T-cell (primary cell): ENCODE measurements at regions not wholly inside any gene's neighbourhood (a gene's known extent, or its start where the extent isn't known, plus 50 kb on each side); places are given as distances from the start of the nearest gene placed in this dataset.
"Not testable (repeated sequence)": the region's sequence is repeated elsewhere in the genome, so short reads cannot be mapped to it uniquely, and the experiment has no call there.

ENCODE experiments used
- ATAC-seq, 4 experiments: fragments of 200-7000 bp in 3 of 4; fragments of 150-1000 bp in 1 of 4; cut with Tn5 transposase; replicated peaks in 1 of 4; 1 replicate in 3 of 4; 2 replicates in 1 of 4; pipeline ENCODE4 v1.10.0; 2021; ENCODE audit warnings: moderate library complexity in 3 of 4, mild to moderate bottlenecking in 2 of 4, moderate number of reproducible peaks in 1 of 4
- CTCF ChIA-PET, 2 donors: fragments of 300-600 bp; sonication (Branson Sonifier 250); formaldehyde crosslinking; loops; one replicate each; lab custom pipeline; 2022; ENCODE audit warnings: antibody characterized with exemption in 2 of 2; lab: Charles Lee
- POLR2A ChIA-PET, 2 donors: fragments of 300-600 bp; sonication (Branson Sonifier 250); formaldehyde crosslinking; loops; one replicate each; lab custom pipeline; 2022; ENCODE audit warnings: antibody characterized with exemption in 2 of 2; lab: Charles Lee
- DNase-seq, 35 experiments: peaks; one replicate each; pipeline versions ENCODE4 v3.0.0 to v3.0.0-alpha.2; 2013 to 2023
- H3K27ac ChIP-seq: one replicate; pipeline ENCODE4 v1.5.1; 2013; ENCODE audit warnings: low read length
- H3K27me3 ChIP-seq, 2 experiments: replicated peaks in 1 of 2; 1 replicate in 1 of 2; 2 replicates in 1 of 2; pipeline versions ENCODE4 v1.6.1 to v1.7.0; 2013; ENCODE audit warnings: low read length in 1 of 2, mixed read lengths in 1 of 2; ENCODE audit not compliant: control insufficient read depth in 2 of 2, insufficient read depth in 2 of 2; ENCODE audit errors: extremely low read depth in 1 of 2
- H3K36me3 ChIP-seq, 2 donors: 1 replicate in 1 of 2; 2 replicates in 1 of 2; pipeline versions ENCODE4 v1.6.1 to v1.7.0; 2013; ENCODE audit warnings: low read length in 1 of 2; ENCODE audit not compliant: control insufficient read depth in 2 of 2, insufficient read depth in 1 of 2; ENCODE audit errors: extremely low read depth in 1 of 2
- H3K4me1 ChIP-seq, 2 experiments: 1 replicate in 1 of 2; 2 replicates in 1 of 2; pipeline versions ENCODE4 v1.6.1 to v1.7.0; 2013; ENCODE audit warnings: low read length in 2 of 2, mixed read lengths in 1 of 2; ENCODE audit not compliant: insufficient read depth in 2 of 2, control insufficient read depth in 1 of 2; ENCODE audit errors: extremely low read depth in 1 of 2
- H3K4me3 ChIP-seq, 2 donors: 1 replicate in 1 of 2; 2 replicates in 1 of 2; pipeline versions ENCODE4 v1.5.1 to v1.7.0; 2013; ENCODE audit warnings: mild to moderate bottlenecking in 2 of 2, low read length in 1 of 2, moderate library complexity in 1 of 2; ENCODE audit not compliant: control insufficient read depth in 1 of 2; ENCODE audit errors: extremely low read depth in 1 of 2
- H3K9me3 ChIP-seq: 2 replicates; pipeline ENCODE4 v1.7.0; 2013
- H3K27ac Mint-ChIP-seq, 2 donors: one replicate each; pipeline ENCODE4 v1.8.0; 2020 to 2021; ENCODE audit warnings: mild to moderate bottlenecking in 2 of 2, mixed read lengths in 2 of 2
- H3K27me3 Mint-ChIP-seq, 2 donors: one replicate each; pipeline ENCODE4 v1.8.0; 2021 to 2022; ENCODE audit warnings: mixed read lengths in 2 of 2
- H3K36me3 Mint-ChIP-seq: one replicate; pipeline ENCODE4 v1.8.0; 2021; ENCODE audit warnings: mixed read lengths
- H3K4me1 Mint-ChIP-seq, 3 donors: one replicate each; pipeline ENCODE4 v1.8.0; 2020 to 2022; ENCODE audit warnings: mixed read lengths in 3 of 3, mild to moderate bottlenecking in 1 of 3
- H3K4me3 Mint-ChIP-seq, 3 donors: one replicate each; pipeline ENCODE4 v1.8.0; 2020 to 2022; ENCODE audit warnings: mild to moderate bottlenecking in 3 of 3, mixed read lengths in 3 of 3, moderate library complexity in 3 of 3
- H3K9me3 Mint-ChIP-seq, 3 donors: one replicate each; pipeline ENCODE4 v1.8.0; 2020 to 2022; ENCODE audit warnings: mixed read lengths in 3 of 3
- WGBS: methylation state at CpG from one replicate; pipeline ENCODE4 v1.1.5; 2013; ENCODE audit warnings: missing lambda C conversion rate; ENCODE audit not compliant: insufficient coverage; 5-methylcytosine and 5-hydroxymethylcytosine counted together

DNA sequence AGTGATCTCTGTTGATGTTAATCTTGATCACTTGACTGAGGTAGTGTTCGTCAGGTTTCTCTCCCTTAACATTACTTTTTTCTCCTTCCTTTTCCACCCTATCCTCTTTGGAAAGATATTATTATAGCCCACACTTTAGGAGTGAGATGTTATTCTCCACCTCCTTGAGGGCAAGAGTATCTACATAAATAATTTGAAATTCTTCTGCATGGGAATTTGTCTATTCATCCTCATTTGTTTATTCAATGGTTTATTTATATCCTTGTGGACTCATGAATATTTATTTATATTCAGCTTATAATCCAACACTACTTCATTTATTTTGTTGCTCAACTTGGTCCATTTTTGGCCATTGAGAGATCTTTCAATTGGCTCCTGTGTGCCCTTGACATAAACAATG is 750.4 kb downstream of the EPHA4 start:
- WGBS: no CpG with 5 or more reads among the region's 1 CpG
- no peaks in the 10 kb centered on the region for H3K36me3 Mint-ChIP-seq
- no peaks in the 10 kb centered on the region for H3K27me3 ChIP-seq
- no peaks in the 10 kb centered on the region for H3K4me1 ChIP-seq
- H3K27ac Mint-ChIP-seq: no peak overlapping the region
- H3K36me3 ChIP-seq: no peaks in the 10 kb centered on the region
- no peak for DNase-seq
- H3K9me3 Mint-ChIP-seq: peaks cover 4 to 5% (median 4%) of the 10 kb centered on the region in 3 donors
- H3K4me1 Mint-ChIP-seq: no peaks in the 10 kb centered on the region
- ChIA-PET CTCF (no interaction called here), POLR2A (no interaction called here)
- ATAC-seq: no peak
- no peaks in the 10 kb centered on the region for H3K9me3 ChIP-seq
- H3K4me3 ChIP-seq: no peak overlapping the region
- no peak overlapping the region for H3K27ac ChIP-seq
- no peak overlapping the region for H3K4me3 Mint-ChIP-seq
- peaks cover 0 to 2% of the 10 kb centered on the region in 2 donors for H3K27me3 Mint-ChIP-seq

DNA sequence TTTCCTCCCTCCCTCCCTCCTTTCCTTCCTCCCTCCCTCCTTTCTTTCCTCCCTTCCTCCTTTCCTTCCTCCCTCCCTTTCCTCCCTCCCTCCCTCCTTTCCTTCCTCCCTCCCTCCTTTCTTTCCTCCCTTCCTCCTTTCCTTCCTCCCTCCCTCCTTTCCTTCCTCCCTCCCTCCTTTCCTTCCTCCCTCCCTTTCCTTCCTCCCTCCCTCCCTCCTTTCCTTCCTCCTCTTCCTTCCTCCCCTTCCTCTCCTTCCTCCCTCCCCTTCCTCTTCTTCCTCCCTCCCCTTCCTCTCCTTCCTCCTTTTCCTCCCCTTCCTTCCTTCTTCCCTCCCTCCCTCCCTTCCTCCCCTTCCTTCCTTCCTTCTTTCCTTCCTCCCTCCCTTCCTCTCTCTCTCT is 748.5 kb downstream of the EPHA4 start:
- H3K4me1 Mint-ChIP-seq, POLR2A ChIA-PET, H3K9me3 Mint-ChIP-seq, H3K4me1 ChIP-seq, H3K36me3 ChIP-seq, H3K36me3 Mint-ChIP-seq, H3K27me3 ChIP-seq, H3K4me3 Mint-ChIP-seq, H3K4me3 ChIP-seq, H3K27ac ChIP-seq, ATAC-seq, H3K27ac Mint-ChIP-seq, CTCF ChIA-PET, H3K27me3 Mint-ChIP-seq, DNase-seq, H3K9me3 ChIP-seq: not testable (repeated sequence)

DNA sequence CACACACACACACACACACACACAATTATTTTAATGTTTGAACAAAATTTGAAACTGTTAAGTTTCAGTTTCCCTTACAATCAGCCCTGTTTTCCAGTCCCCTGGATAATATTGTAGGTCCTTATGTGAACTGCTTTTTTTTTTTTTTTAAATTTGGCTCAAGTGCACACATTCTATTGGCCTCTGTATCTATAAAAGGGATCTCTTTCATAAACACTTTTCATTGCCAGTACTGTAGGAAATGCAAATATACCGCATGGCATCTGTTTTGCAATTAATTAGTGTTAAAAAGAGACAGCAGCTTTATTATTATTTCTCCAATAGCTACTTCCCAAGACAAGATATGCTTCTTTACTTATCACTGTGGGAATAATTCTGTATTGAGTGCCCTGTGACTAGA is 738.7 kb downstream of the EPHA4 start:
- DNase-seq (no peak), ATAC-seq (no peak)
- Histone ChIP-seq H3K27me3 (peaks cover 0 to 4% of the 10 kb centered on the region in 2 experiments), H3K4me3 (no peak overlapping the region), H3K27ac (no peak overlapping the region), H3K36me3 (no peaks in the 10 kb centered on the region), H3K4me1 (no peaks in the 10 kb centered on the region), H3K9me3 (no peaks in the 10 kb centered on the region)
- H3K36me3 Mint-ChIP-seq: no peaks in the 10 kb centered on the region
- no peak overlapping the region for H3K27ac Mint-ChIP-seq
- ChIA-PET POLR2A (no interaction called here), CTCF (interaction anchor here in 1 of 2 donors (0.7 kb wide), 1 partner anchor 33 kb away, joined by 6 read pairs; no protein-coding TSS in a partner anchor)
- no peaks in the 10 kb centered on the region for H3K4me1 Mint-ChIP-seq
- no peaks in the 10 kb centered on the region for H3K27me3 Mint-ChIP-seq
- WGBS: no CpG with 5 or more reads among the region's 1 CpG
- H3K4me3 Mint-ChIP-seq: no peak overlapping the region
- H3K9me3 Mint-ChIP-seq: peaks cover 0 to 5% (median 3%) of the 10 kb centered on the region in 3 donors

DNA sequence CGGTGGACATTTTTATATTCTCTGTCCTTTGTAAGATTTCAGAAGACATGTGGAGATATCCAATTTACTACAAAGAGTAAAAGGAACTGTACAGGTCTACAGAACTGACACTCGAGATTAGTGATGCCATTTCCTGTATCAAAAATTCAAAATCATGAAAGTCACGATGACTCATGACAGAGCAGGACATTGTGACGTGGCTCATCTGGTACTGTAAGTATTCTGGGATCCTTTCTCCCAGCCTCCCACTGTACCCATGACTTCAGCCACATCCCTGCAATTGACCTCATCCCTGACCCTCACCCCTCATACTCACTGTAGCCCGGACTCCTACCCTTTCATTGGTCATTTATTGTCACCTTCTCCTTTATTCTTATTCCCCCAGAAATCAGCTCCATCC is 736.5 kb downstream of the EPHA4 start:
- ATAC-seq: no peak
- no peak overlapping the region for H3K27ac ChIP-seq
- DNase-seq: no peak
- WGBS: 40% methylated on average over 2 of the region's 5 CpGs
- H3K27me3 ChIP-seq: peaks cover 0 to 4% of the 10 kb centered on the region in 2 experiments
- H3K27ac Mint-ChIP-seq: no peak overlapping the region
- H3K4me3 Mint-ChIP-seq: no peak overlapping the region
- ChIA-PET POLR2A (no interaction called here), CTCF (no interaction called here)
- H3K36me3 ChIP-seq: no peaks in the 10 kb centered on the region
- H3K27me3 Mint-ChIP-seq: no peaks in the 10 kb centered on the region
- H3K9me3 Mint-ChIP-seq: no peaks in the 10 kb centered on the region
- no peaks in the 10 kb centered on the region for H3K4me1 ChIP-seq
- H3K36me3 Mint-ChIP-seq: no peaks in the 10 kb centered on the region
- no peaks in the 10 kb centered on the region for H3K9me3 ChIP-seq
- no peak overlapping the region for H3K4me3 ChIP-seq
- H3K4me1 Mint-ChIP-seq: no peaks in the 10 kb centered on the region

DNA sequence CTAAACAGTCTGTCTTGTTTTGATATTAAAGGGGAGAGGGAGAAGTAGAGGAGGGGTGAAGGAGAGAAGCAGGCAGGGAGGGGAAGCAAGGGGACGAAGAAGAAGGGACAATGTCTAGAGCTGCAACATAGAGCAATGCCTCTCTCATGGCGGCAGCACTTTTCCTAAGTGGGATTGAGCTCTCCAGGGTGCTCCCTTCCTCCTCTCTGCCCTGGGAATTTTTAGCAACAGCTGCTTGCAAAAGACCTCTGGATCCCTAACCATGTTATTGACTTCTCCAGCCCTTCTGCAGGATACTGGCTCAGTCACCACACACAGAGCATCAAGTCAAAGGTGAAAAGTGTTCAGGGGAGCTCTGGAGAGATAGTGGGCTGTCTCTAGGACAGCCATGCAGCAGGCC is 734.9 kb downstream of the EPHA4 start:
- Histone ChIP-seq H3K27me3 (peaks cover 0 to 4% of the 10 kb centered on the region in 2 experiments), H3K4me3 (no peak overlapping the region), H3K4me1 (no peaks in the 10 kb centered on the region), H3K36me3 (no peaks in the 10 kb centered on the region), H3K27ac (no peak overlapping the region), H3K9me3 (no peaks in the 10 kb centered on the region)
- ChIA-PET POLR2A (no interaction called here), CTCF (no interaction called here)
- Mint-ChIP-seq H3K4me3 (no peak overlapping the region), H3K36me3 (no peaks in the 10 kb centered on the region), H3K27ac (no peak overlapping the region), H3K9me3 (no peaks in the 10 kb centered on the region), H3K4me1 (no peaks in the 10 kb centered on the region), H3K27me3 (peaks cover 0 to 3% of the 10 kb centered on the region in 2 donors)
- DNase-seq (no peak), ATAC-seq (no peak)
- 100% methylated on average over 1 of the region's 2 CpGs for WGBS

DNA sequence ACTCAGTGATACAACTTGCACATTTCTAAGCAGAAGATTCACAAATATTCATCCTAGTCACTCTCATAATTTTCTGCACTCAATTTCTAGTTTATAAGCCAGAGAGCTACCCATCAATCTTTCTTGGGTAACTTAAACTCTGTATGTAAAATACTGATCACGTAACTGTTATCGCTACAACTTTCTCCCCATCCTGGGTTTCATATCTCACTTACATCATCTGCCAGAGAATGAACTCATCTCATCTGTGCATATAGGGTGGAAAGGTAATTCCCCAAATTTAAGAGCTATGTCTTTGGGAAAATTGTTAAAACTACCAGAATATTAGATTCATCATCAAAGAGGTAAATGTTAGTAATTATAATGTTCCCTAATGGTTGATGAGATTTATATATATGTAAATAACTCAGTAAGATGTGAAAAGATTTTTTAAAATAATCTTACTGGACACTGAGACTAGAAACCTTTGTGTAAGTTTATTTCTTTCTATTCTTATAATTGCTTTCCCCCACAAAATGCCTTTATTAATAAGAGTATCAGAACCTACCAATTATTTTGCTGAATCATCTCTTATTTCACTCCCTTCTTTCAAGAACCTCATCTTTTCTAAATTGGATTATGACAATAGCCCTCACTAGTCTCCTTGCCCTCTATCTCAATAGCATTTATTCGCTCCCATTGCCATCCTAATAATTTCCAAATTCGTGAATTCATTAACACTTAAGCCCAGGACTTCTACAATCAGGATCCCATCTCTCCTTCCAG is 729.0 kb downstream of the EPHA4 start:
- ATAC-seq (no peak), DNase-seq (no peak)
- Mint-ChIP-seq H3K4me1 (no peaks in the 10 kb centered on the region), H3K4me3 (no peak overlapping the region), H3K9me3 (peaks cover 0 to under 1% (median 0%) of the 10 kb centered on the region in 3 donors), H3K27ac (no peak overlapping the region), H3K27me3 (peaks cover 1 to 12% of the 10 kb centered on the region in 2 donors), H3K36me3 (no peaks in the 10 kb centered on the region)
- H3K9me3 ChIP-seq: no peaks in the 10 kb centered on the region
- 63% methylated on average over 2 of the region's 4 CpGs for WGBS
- H3K27me3 ChIP-seq: no peaks in the 10 kb centered on the region
- no peak overlapping the region for H3K4me3 ChIP-seq
- CTCF ChIA-PET: no interaction called here
- no peak overlapping the region for H3K27ac ChIP-seq
- H3K36me3 ChIP-seq: no peaks in the 10 kb centered on the region
- POLR2A ChIA-PET: no interaction called here
- H3K4me1 ChIP-seq: no peaks in the 10 kb centered on the region
